Endothelial cell of umbilical vein (primary cell): ENCODE measurements at regions not wholly inside any gene's neighbourhood (a gene's known extent, or its start where the extent isn't known, plus 50 kb on each side); places are given as distances from the start of the nearest gene placed in this dataset.

Experiments
- BruUV-seq: library from RNA; stranded (reverse); fragments of 400-500 nt; replicated peaks from 2 replicates; lab custom pipeline; 2021; lab: Mats Ljungman, UMichigan
- CTCF ChIA-PET: fragments of 300-600, 350-600 bp; sonication (Branson Sonifier 250); formaldehyde crosslinking; loops from one replicate; lab custom pipeline; 2021; ENCODE audit warnings: antibody characterized with exemption, inconsistent platforms; lab: Charles Lee
- POLR2A ChIA-PET: fragments of 300-600, 350-600 bp; sonication (Branson Sonifier 250); formaldehyde crosslinking; loops from one replicate; lab custom pipeline; 2021; ENCODE audit warnings: antibody characterized with exemption, inconsistent platforms; lab: Charles Lee
- DNase-seq: peaks from one replicate; pipeline ENCODE4 v3.0.0-alpha.2; 2011; ENCODE audit warnings: low read depth, low spot score
- FAIRE-seq: peaks from 2 replicates; lab custom pipeline; 2011; peaks lifted over from hg19 to GRCh38; lab: Jason Lieb, UNC
- H2AFZ ChIP-seq: 2 replicates; pipeline ENCODE4 v1.6.0; 2012; ENCODE audit warnings: low read depth, low read length, control low read depth, inconsistent platforms
- H3K27ac ChIP-seq: 2 replicates; pipeline ENCODE4 v1.5.1; 2011; ENCODE audit warnings: low read depth, mild to moderate bottlenecking, control low read depth, low read length, moderate library complexity; ENCODE audit not compliant: insufficient read depth
- H3K27me3 ChIP-seq, 2 experiments: 2 replicates each; pipeline versions ENCODE4 v1.6.0 to v1.6.1; 2011; ENCODE audit warnings: low read length in 2 of 2, mixed read lengths in 1 of 2; ENCODE audit not compliant: control insufficient read depth in 2 of 2, insufficient read depth in 2 of 2
- H3K36me3 ChIP-seq, 2 experiments: 2 replicates in 1 of 2; 3 replicates in 1 of 2; pipeline ENCODE4 v1.5.1; 2011; ENCODE audit warnings: low read length in 2 of 2, mild to moderate bottlenecking in 1 of 2, moderate library complexity in 1 of 2; ENCODE audit not compliant: control insufficient read depth in 2 of 2, insufficient read depth in 2 of 2; ENCODE audit errors: extremely low read depth in 1 of 2
- H3K4me1 ChIP-seq: 3 replicates; pipeline ENCODE4 v1.5.1; 2011; ENCODE audit warnings: mild to moderate bottlenecking, low read length; ENCODE audit not compliant: control insufficient read depth, insufficient read depth; ENCODE audit errors: extremely low read depth
- H3K4me2 ChIP-seq: 2 replicates; pipeline ENCODE4 v1.6.1; 2011; ENCODE audit warnings: low read length, control low read depth, mixed read lengths; ENCODE audit not compliant: insufficient read depth
- H3K4me3 ChIP-seq, 3 experiments: fragments of 200-600 bp in 1 of 3; sonication (generic), shearing (Covaris generic) in 1 of 3; replicated peaks in 1 of 3; 2 replicates each; pipeline ENCODE4 v1.5.1; 2011 to 2016; ENCODE audit warnings: control low read depth in 3 of 3, low read length in 3 of 3, mild to moderate bottlenecking in 2 of 3, inconsistent platforms in 1 of 3, low read depth in 1 of 3, moderate library complexity in 1 of 3; ENCODE audit not compliant: insufficient read depth in 1 of 3
- H3K79me2 ChIP-seq: 2 replicates; pipeline ENCODE4 v1.6.0; 2012; ENCODE audit warnings: low read length, inconsistent platforms; ENCODE audit not compliant: control insufficient read depth, insufficient read depth
- H3K9ac ChIP-seq: replicated peaks from 2 replicates; pipeline ENCODE3; 2011; ENCODE audit warnings: low read length, control low read depth; ENCODE audit not compliant: insufficient read depth; ENCODE audit errors: extremely low read depth
- H3K9me1 ChIP-seq: replicated peaks from 3 replicates; pipeline ENCODE4 v1.6.0; 2011; ENCODE audit warnings: mild to moderate bottlenecking, low read length; ENCODE audit not compliant: control insufficient read depth, insufficient read depth; ENCODE audit errors: extremely low read depth
- H3K9me3 ChIP-seq: replicated peaks from 2 replicates; pipeline ENCODE4 v1.5.1; 2012; ENCODE audit warnings: low read length, inconsistent platforms; ENCODE audit not compliant: control insufficient read depth, insufficient read depth
- H4K20me1 ChIP-seq: replicated peaks from 2 replicates; pipeline ENCODE3; 2011; ENCODE audit warnings: mild to moderate bottlenecking, low read length; ENCODE audit not compliant: control insufficient read depth, insufficient read depth; ENCODE audit errors: extremely low read depth
- CTCF ChIP-seq, 2 donors: IDR thresholded peaks; 1 replicate in 1 of 2; 2 replicates in 1 of 2; pipeline ENCODE4 v1.5.1; 2011; ENCODE audit warnings: low read length in 2 of 2, mild to moderate bottlenecking in 2 of 2, moderate library complexity in 2 of 2, control low read depth in 1 of 2, inconsistent platforms in 1 of 2, low read depth in 1 of 2; ENCODE audit not compliant: insufficient read depth in 1 of 2; ENCODE audit errors: extremely low read depth in 1 of 2
- EZH2 ChIP-seq: IDR thresholded peaks from 2 replicates; pipeline ENCODE4 v1.6.1; 2012; ENCODE audit warnings: borderline replicate concordance, low read depth, mild to moderate bottlenecking, moderate library complexity, low read length, inconsistent platforms; ENCODE audit not compliant: severe bottlenecking
- FOS ChIP-seq: IDR thresholded peaks from 2 replicates; pipeline ENCODE4 v1.6.1; 2011; ENCODE audit warnings: mild to moderate bottlenecking, low read length, moderate library complexity, borderline replicate concordance; ENCODE audit not compliant: insufficient read depth
- GATA2 ChIP-seq: IDR thresholded peaks from 2 replicates; pipeline ENCODE4 v1.7.0; 2011; ENCODE audit warnings: low read depth, mild to moderate bottlenecking, moderate library complexity, mixed read lengths, low read length; ENCODE audit not compliant: insufficient read length, insufficient read depth
- JUN ChIP-seq: IDR thresholded peaks from 2 replicates; pipeline ENCODE4 v1.6.1; 2011; ENCODE audit warnings: borderline replicate concordance, low read depth; ENCODE audit not compliant: insufficient read length, insufficient read depth
- MAX ChIP-seq: IDR thresholded peaks from 2 replicates; pipeline ENCODE4 v1.6.1; 2011; ENCODE audit not compliant: insufficient read depth, insufficient read length
- MYC ChIP-seq: IDR thresholded peaks from one replicate; pipeline ENCODE4 v1.6.1; 2011; ENCODE audit warnings: mild to moderate bottlenecking, low read depth, low read length
- POLR2A ChIP-seq: IDR thresholded peaks from 2 replicates; pipeline ENCODE4 v1.6.1; 2012; ENCODE audit warnings: low read depth, mild to moderate bottlenecking, control low read depth, low read length
- POLR2AphosphoS5 ChIP-seq: IDR thresholded peaks from 2 replicates; pipeline ENCODE4 v1.6.1; 2012; ENCODE audit warnings: low read depth, mild to moderate bottlenecking, control low read depth, low read length, moderate library complexity; ENCODE audit not compliant: insufficient read depth
- dilution Hi-C: fragments of 300-500 bp; cut with MboI; formaldehyde crosslinking; loops from one replicate; pipeline ENCODE4 v1.15.0; 2019; ENCODE audit warnings: low sequenced_read_pairs; ENCODE audit not compliant: extremely low pct_ligation_motif_present
- intact Hi-C: fragments of 100-400 bp; cut with micrococcal nuclease; formaldehyde crosslinking; loops from one replicate; pipeline ENCODE4 v1.10.0; 2022

GRCh38 chr18:75141734-75142133, 67.2 kb downstream of the PTGR3 start:
- no peaks in the 10 kb centered on the region for H4K20me1 ChIP-seq
- BruUV-seq = no TSS peak
- CTCF ChIA-PET = no interaction called here

More at GRCh38 chr18:75141734-75142133, 67.2 kb downstream of the PTGR3 start:
- no peak for TF ChIP-seq JUN
- TF ChIP-seq GATA2 = no peak
- TF ChIP-seq CTCF (IDR thresholded peaks at IDR 0.05; ENCODE audit: extremely low read depth in 1 of 2, insufficient read depth in 1 of 2, low read depth in 1 of 2, low read length in 2 of 2) = no peak
- no peak for TF ChIP-seq POLR2A
- no peak for TF ChIP-seq POLR2AphosphoS5
- no peak for TF ChIP-seq MYC
- no peak for TF ChIP-seq EZH2
- TF ChIP-seq FOS = no peak
- no peak for TF ChIP-seq MAX
- POLR2A ChIA-PET = no interaction called here
- Histone ChIP-seq H3K27me3 (no peaks in the 10 kb centered on the region), H3K36me3 (no peaks in the 10 kb centered on the region), H3K4me1 (no peaks in the 10 kb centered on the region), H2AFZ (no peak overlapping the region), H3K9me3 (no peaks in the 10 kb centered on the region), H3K79me2 (no peaks in the 10 kb centered on the region), H3K4me3 (no peak overlapping the region), H3K4me2 (no peak overlapping the region), H3K27ac (no peak overlapping the region), H3K9me1 (no peaks in the 10 kb centered on the region), H3K9ac (no peak overlapping the region)
- DNase-seq (no peak), FAIRE-seq (no peak)
- dilution Hi-C loops (no loop called here), intact Hi-C loops (no loop called here)
